ENCODE measurements at regions not wholly inside any gene's neighbourhood (a gene's known extent, or its start where the extent isn't known, plus 50 kb on each side); places are given as distances from the start of the nearest gene placed in this dataset.
"Not testable (repeated sequence)": the region's sequence is repeated elsewhere in the genome, so short reads cannot be mapped to it uniquely, and the experiment has no call there.

DNA sequence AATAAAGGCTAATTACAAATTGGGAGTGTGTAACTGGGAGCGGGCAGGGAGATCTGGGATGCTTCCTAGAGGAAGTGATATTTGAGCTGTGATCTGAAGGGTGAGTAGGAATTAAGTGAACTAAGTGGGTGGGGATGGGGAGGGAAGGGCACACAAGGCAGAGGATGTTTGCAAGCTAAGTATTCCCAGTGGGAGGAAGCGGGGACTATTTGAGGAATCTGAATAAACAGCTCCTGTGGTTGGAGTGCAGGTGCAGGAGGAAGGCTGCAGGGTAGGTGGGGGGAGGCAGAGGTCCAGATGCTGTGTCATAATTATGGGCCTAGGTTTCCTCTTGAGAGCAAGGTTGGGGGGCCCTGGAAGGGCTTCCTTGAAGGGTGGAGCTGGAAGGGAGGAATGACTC lies 102.1 kb upstream of the HS3ST2 start:
- Mint-ChIP-seq H3K9me3 (peaks cover 18% of the 10 kb centered on the region), H3K4me3 (no peak overlapping the region), H3K36me3 (ENCODE audit: low read depth) (peaks cover 14% of the 10 kb centered on the region), H3K27ac (no peak overlapping the region), H3K4me1 (peaks cover 7% of the 10 kb centered on the region; the same call in 1 of the 3 replicates), H3K27me3 (ENCODE audit: insufficient read depth, low read depth, poor library complexity) (peaks cover 1% of the 10 kb centered on the region)
- ATAC-seq (no peak), DNase-seq (ENCODE audit: low spot score) (no peak)
- H3K79me2 ChIP-seq (replicated peaks; ENCODE audit: insufficient read depth): no peaks in the 10 kb centered on the region
- no peaks in the 10 kb centered on the region for H3F3A ChIP-seq (replicated peaks; ENCODE audit: low read depth)
- TF ChIP-seq, protein P1, sequence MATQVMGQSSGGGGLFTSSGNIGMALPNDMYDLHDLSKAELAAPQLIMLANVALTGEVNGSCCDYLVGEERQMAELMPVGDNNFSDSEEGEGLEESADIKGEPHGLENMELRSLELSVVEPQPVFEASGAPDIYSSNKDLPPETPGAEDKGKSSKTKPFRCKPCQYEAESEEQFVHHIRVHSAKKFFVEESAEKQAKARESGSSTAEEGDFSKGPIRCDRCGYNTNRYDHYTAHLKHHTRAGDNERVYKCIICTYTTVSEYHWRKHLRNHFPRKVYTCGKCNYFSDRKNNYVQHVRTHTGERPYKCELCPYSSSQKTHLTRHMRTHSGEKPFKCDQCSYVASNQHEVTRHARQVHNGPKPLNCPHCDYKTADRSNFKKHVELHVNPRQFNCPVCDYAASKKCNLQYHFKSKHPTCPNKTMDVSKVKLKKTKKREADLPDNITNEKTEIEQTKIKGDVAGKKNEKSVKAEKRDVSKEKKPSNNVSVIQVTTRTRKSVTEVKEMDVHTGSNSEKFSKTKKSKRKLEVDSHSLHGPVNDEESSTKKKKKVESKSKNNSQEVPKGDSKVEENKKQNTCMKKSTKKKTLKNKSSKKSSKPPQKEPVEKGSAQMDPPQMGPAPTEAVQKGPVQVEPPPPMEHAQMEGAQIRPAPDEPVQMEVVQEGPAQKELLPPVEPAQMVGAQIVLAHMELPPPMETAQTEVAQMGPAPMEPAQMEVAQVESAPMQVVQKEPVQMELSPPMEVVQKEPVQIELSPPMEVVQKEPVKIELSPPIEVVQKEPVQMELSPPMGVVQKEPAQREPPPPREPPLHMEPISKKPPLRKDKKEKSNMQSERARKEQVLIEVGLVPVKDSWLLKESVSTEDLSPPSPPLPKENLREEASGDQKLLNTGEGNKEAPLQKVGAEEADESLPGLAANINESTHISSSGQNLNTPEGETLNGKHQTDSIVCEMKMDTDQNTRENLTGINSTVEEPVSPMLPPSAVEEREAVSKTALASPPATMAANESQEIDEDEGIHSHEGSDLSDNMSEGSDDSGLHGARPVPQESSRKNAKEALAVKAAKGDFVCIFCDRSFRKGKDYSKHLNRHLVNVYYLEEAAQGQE (IDR thresholded peaks at IDR 0.05; ENCODE audit: unreplicated experiment): no peak
- TF ChIP-seq, protein P2, sequence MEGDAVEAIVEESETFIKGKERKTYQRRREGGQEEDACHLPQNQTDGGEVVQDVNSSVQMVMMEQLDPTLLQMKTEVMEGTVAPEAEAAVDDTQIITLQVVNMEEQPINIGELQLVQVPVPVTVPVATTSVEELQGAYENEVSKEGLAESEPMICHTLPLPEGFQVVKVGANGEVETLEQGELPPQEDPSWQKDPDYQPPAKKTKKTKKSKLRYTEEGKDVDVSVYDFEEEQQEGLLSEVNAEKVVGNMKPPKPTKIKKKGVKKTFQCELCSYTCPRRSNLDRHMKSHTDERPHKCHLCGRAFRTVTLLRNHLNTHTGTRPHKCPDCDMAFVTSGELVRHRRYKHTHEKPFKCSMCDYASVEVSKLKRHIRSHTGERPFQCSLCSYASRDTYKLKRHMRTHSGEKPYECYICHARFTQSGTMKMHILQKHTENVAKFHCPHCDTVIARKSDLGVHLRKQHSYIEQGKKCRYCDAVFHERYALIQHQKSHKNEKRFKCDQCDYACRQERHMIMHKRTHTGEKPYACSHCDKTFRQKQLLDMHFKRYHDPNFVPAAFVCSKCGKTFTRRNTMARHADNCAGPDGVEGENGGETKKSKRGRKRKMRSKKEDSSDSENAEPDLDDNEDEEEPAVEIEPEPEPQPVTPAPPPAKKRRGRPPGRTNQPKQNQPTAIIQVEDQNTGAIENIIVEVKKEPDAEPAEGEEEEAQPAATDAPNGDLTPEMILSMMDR (conservative IDR thresholded peaks at IDR 0.05; ENCODE audit: low read depth in 2 of 2): no peak
- TF ChIP-seq JUNB (IDR thresholded peaks at IDR 0.05; ENCODE audit: unreplicated experiment) (no peak), EZH2 (IDR thresholded peaks at IDR 0.05; ENCODE audit: low read depth, unreplicated experiment) (no peak), CREB1 (CRISPR knock-in tag; IDR thresholded peaks at IDR 0.05; ENCODE audit: low read depth) (no peak)
- H3K27ac ChIP-seq (ENCODE audit: low read depth): no peak overlapping the region
- no peaks in the 10 kb centered on the region for H4K20me1 ChIP-seq (replicated peaks; ENCODE audit: insufficient read depth)
- H3K9me2 ChIP-seq (ENCODE audit: insufficient read depth): peaks cover 4% of the 10 kb centered on the region; the same call in 1 of the 2 replicates
- no peak overlapping the region for H3K4me2 ChIP-seq
- H3K4me1 ChIP-seq (ENCODE audit: insufficient read depth): no peaks in the 10 kb centered on the region
- no peak overlapping the region for H3K4me3 ChIP-seq
- no peaks in the 10 kb centered on the region for H3K36me3 ChIP-seq (ENCODE audit: insufficient read depth)
- peak overlapping the region; percentile 25 for H2AFZ ChIP-seq
- no peaks in the 10 kb centered on the region for H3K27me3 ChIP-seq (ENCODE audit: insufficient read depth)

DNA sequence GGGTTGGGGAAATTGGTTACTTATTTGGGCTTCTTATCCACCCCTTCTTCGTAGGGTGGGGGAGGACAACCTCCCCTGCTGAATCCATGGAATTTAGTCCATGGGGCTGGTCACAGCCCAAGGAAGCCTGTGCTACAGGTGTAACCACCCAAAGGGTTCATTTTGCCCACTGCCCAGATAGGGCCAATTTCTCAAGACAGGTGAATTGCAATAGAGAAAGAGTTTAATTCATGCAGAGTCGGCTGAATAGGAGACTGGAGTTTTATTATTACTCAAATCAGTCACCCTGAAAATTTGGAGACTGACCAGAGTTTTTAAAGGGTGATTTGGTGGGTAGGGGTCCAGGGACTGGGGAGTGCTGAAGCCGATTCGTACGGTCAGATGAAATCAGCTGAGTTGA lies 101.5 kb upstream of the HS3ST2 start:
- Mint-ChIP-seq H3K27ac (no peak overlapping the region), H3K4me3 (no peak overlapping the region), H3K36me3 (ENCODE audit: low read depth) (peaks cover 14% of the 10 kb centered on the region), H3K27me3 (ENCODE audit: insufficient read depth, low read depth, poor library complexity) (peaks cover 1% of the 10 kb centered on the region), H3K4me1 (peaks cover 7% of the 10 kb centered on the region; the same call in 1 of the 3 replicates), H3K9me3 (peaks cover 18% of the 10 kb centered on the region)
- ATAC-seq (no peak), DNase-seq (ENCODE audit: low spot score) (no peak)
- Histone ChIP-seq H3K9me2 (ENCODE audit: insufficient read depth) (peaks cover 4% of the 10 kb centered on the region; the same call in 1 of the 2 replicates), H3K27ac (ENCODE audit: low read depth) (no peak overlapping the region), H3F3A (replicated peaks; ENCODE audit: low read depth) (no peaks in the 10 kb centered on the region), H3K4me1 (ENCODE audit: insufficient read depth) (no peaks in the 10 kb centered on the region), H4K20me1 (replicated peaks; ENCODE audit: insufficient read depth) (no peaks in the 10 kb centered on the region), H3K4me2 (no peak overlapping the region), H3K27me3 (ENCODE audit: insufficient read depth) (no peaks in the 10 kb centered on the region), H3K79me2 (replicated peaks; ENCODE audit: insufficient read depth) (no peaks in the 10 kb centered on the region), H3K36me3 (ENCODE audit: insufficient read depth) (no peaks in the 10 kb centered on the region), H3K4me3 (no peak overlapping the region), H2AFZ (peak overlapping the region; percentile 18)
- TF ChIP-seq CREB1 (CRISPR knock-in tag; IDR thresholded peaks at IDR 0.05; ENCODE audit: low read depth): no peak
- no peak for TF ChIP-seq POLR2AphosphoS5 (IDR thresholded peaks at IDR 0.05; ENCODE audit: low read depth)
- no peak for TF ChIP-seq ZNF114 (CRISPR knock-in tag; IDR thresholded peaks at IDR 0.05)

DNA sequence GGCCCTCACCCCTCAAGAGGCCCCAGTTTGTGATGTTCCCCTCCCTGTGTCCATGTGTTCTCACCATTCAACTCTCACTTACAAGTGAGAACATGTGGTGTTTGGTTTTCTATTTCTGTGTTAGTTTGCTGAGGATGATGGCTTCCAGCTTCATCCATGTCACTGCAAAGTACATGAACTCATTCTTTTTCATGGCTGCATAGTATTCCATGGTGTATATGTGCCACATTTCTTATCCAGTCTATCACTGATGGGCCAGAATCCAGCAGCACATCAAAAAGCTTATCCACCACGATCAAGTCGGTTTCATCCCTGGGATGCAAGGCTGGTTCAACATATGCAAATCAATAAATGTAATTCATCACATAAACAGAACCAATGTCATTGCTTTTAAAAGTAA lies 95.4 kb upstream of the HS3ST2 start:
- H3K4me3 Mint-ChIP-seq; H3K36me3 Mint-ChIP-seq (ENCODE audit: low read depth); H3K27me3 ChIP-seq (ENCODE audit: insufficient read depth); H3K4me1 Mint-ChIP-seq; H3K27ac Mint-ChIP-seq; H3K9me2 ChIP-seq (ENCODE audit: insufficient read depth); H4K20me1 ChIP-seq (replicated peaks; ENCODE audit: insufficient read depth); DNase-seq (ENCODE audit: low spot score); H3K4me1 ChIP-seq (ENCODE audit: insufficient read depth); ATAC-seq; H2AFZ ChIP-seq; H3K4me2 ChIP-seq; H3F3A ChIP-seq (replicated peaks; ENCODE audit: low read depth); H3K4me3 ChIP-seq; H3K9me3 Mint-ChIP-seq; H3K36me3 ChIP-seq (ENCODE audit: insufficient read depth); H3K79me2 ChIP-seq (replicated peaks; ENCODE audit: insufficient read depth); H3K27ac ChIP-seq (ENCODE audit: low read depth); H3K27me3 Mint-ChIP-seq (ENCODE audit: insufficient read depth, low read depth, poor library complexity): not testable (repeated sequence)
